Stomach (tissue), 4 donors: ENCODE measurements at regions not wholly inside any gene's neighbourhood (a gene's known extent, or its start where the extent isn't known, plus 50 kb on each side); places are given as distances from the start of the nearest gene placed in this dataset.

Experiments used
- CTCF ChIP-seq, 7 experiments: fragments of 450-650 bp in 4 of 7; fragments of 200-600 bp in 3 of 7; sonication (generic) in 3 of 7; IDR thresholded peaks; one replicate each; pipeline ENCODE4 v1.5.1; 2016 to 2019; ENCODE audit warnings: antibody characterized with exemption in 7 of 7, control low read depth in 2 of 7, mild to moderate bottlenecking in 1 of 7
- EP300 ChIP-seq: sonication (generic); formaldehyde crosslinking; IDR thresholded peaks from one replicate; pipeline ENCODE4 v1.6.1; 2017; ENCODE audit warnings: antibody characterized with exemption
- POLR2A ChIP-seq, 4 donors: fragments of 450-650 bp; IDR thresholded peaks; one replicate each; pipeline ENCODE4 v1.6.1; 2016; ENCODE audit warnings: antibody characterized with exemption in 4 of 4, control low read depth in 2 of 4, mild to moderate bottlenecking in 1 of 4, moderate library complexity in 1 of 4
- POLR2AphosphoS5 ChIP-seq, 3 donors: sonication (generic); formaldehyde crosslinking; IDR thresholded peaks; one replicate each; pipeline ENCODE4 v1.6.1; 2016; ENCODE audit warnings: antibody characterized with exemption in 3 of 3

GRCh38 chr2:42871372-42871771, 79.0 kb upstream of the HAAO start:
- no peak for TF ChIP-seq CTCF (IDR thresholded peaks at IDR 0.05)
- TF ChIP-seq POLR2AphosphoS5 (IDR thresholded peaks at IDR 0.05), result no peak
- TF ChIP-seq POLR2A (IDR thresholded peaks at IDR 0.05), result no peak
- no peak for TF ChIP-seq EP300
